ENCODE measurements at regions not wholly inside any gene's neighbourhood (a gene's known extent, or its start where the extent isn't known, plus 50 kb on each side); places are given as distances from the start of the nearest gene placed in this dataset.

- TF ChIP-seq ZFX (IDR thresholded peaks at IDR 0.05) = no peak
- TF ChIP-seq CTCF (conservative IDR thresholded peaks at IDR 0.05) = no peak
- no peak overlapping the region for H3K27ac ChIP-seq
Observed at GRCh38 chr3:28786446-28786845, 437.8 kb upstream of the AZI2 start.

GRCh38 chr3:28788571-28788970 lies 439.9 kb upstream of the AZI2 start:
- TF ChIP-seq CTCF (conservative IDR thresholded peaks at IDR 0.05) (no peak), ZFX (IDR thresholded peaks at IDR 0.05) (no peak)
- peak overlapping the region; percentile 73 for H3K27ac ChIP-seq

- no peak for TF ChIP-seq ZFX (IDR thresholded peaks at IDR 0.05)
- no peak for TF ChIP-seq CTCF (conservative IDR thresholded peaks at IDR 0.05)
- no peak overlapping the region for H3K27ac ChIP-seq
Observed at GRCh38 chr3:28791713-28792255, 443.2 kb upstream of the AZI2 start.

GRCh38 chr3:28792604-28793003 lies 444.0 kb upstream of the AZI2 start:
- TF ChIP-seq CTCF (conservative IDR thresholded peaks at IDR 0.05) = no peak
- no peak for TF ChIP-seq ZFX (IDR thresholded peaks at IDR 0.05)
- H3K27ac ChIP-seq = no peak overlapping the region

GRCh38 chr3:28799084-28799483 lies 450.5 kb upstream of the AZI2 start:
- no peak overlapping the region for H3K27ac ChIP-seq
- TF ChIP-seq ZFX (IDR thresholded peaks at IDR 0.05) = no peak
- TF ChIP-seq CTCF (conservative IDR thresholded peaks at IDR 0.05) = no peak

GRCh38 chr3:28800203-28800602 lies 451.6 kb upstream of the AZI2 start:
- TF ChIP-seq ZFX (IDR thresholded peaks at IDR 0.05) = no peak
- TF ChIP-seq CTCF (conservative IDR thresholded peaks at IDR 0.05) = no peak

GRCh38 chr3:28808068-28808467 lies 459.4 kb upstream of the AZI2 start:
- TF ChIP-seq ZFX (IDR thresholded peaks at IDR 0.05) (no peak), CTCF (conservative IDR thresholded peaks at IDR 0.05) (0 out of 2 replicates have a peak, but pooled peaks have one; percentile 8)
- no peak overlapping the region for H3K27ac ChIP-seq

More at GRCh38 chr3:28800203-28800602, 451.6 kb upstream of the AZI2 start:
- no peak overlapping the region for H3K27ac ChIP-seq
